ENCODE measurements at regions not wholly inside any gene's neighbourhood (a gene's known extent, or its start where the extent isn't known, plus 50 kb on each side); places are given as distances from the start of the nearest gene placed in this dataset.
"Not testable (repeated sequence)": the region's sequence is repeated elsewhere in the genome, so short reads cannot be mapped to it uniquely, and the experiment has no call there.

- Histone ChIP-seq H3K36me3 (ENCODE audit: control insufficient read depth in 2 of 3, insufficient read depth in 3 of 3, low read length in 3 of 3) (no peaks in the 10 kb centered on the region), H3K9me3 (ENCODE audit: control insufficient read depth in 2 of 3, insufficient read depth in 1 of 3, low read length in 3 of 3) (no peaks in the 10 kb centered on the region), H3K27ac (ENCODE audit: low read depth in 2 of 2, low read length in 2 of 2) (no peak overlapping the region), H3K9ac (ENCODE audit: low read length in 3 of 3) (no peak overlapping the region), H3K4me3 (ENCODE audit: low read length in 3 of 3) (no peak overlapping the region), H3K4me1 (ENCODE audit: control insufficient read depth in 2 of 3, insufficient read depth in 2 of 3, low read depth in 1 of 3, low read length in 3 of 3) (no peaks in the 10 kb centered on the region), H3K27me3 (ENCODE audit: control insufficient read depth, insufficient read depth, low read length) (no peaks in the 10 kb centered on the region)
- TF ChIP-seq CTCF (IDR thresholded peaks at IDR 0.05; ENCODE audit: borderline replicate concordance, extremely low read depth, insufficient read depth): no peak
- intact Hi-C loops (cut with DNase I): no loop called here
- FAIRE-seq (no peak), DNase-seq (no peak)
Observed at GRCh38 chr1:99553301-99553700, 92.6 kb upstream of the PALMD start.

- H3K36me3 ChIP-seq (ENCODE audit: control insufficient read depth in 2 of 3, insufficient read depth in 3 of 3, low read length in 3 of 3); H3K4me3 ChIP-seq (ENCODE audit: low read length in 3 of 3); intact Hi-C loops (cut with DNase I); FAIRE-seq; H3K9me3 ChIP-seq (ENCODE audit: control insufficient read depth in 2 of 3, insufficient read depth in 1 of 3, low read length in 3 of 3); H3K9ac ChIP-seq (ENCODE audit: low read length in 3 of 3); H3K4me1 ChIP-seq (ENCODE audit: control insufficient read depth in 2 of 3, insufficient read depth in 2 of 3, low read depth in 1 of 3, low read length in 3 of 3); H3K27me3 ChIP-seq (ENCODE audit: control insufficient read depth, insufficient read depth, low read length); H3K27ac ChIP-seq (ENCODE audit: low read depth in 2 of 2, low read length in 2 of 2): not testable (repeated sequence)
- DNase-seq: peak in 2 of 5 donors; percentile 23 to 53
Observed at GRCh38 chr1:99553819-99554218, 92.1 kb upstream of the PALMD start.

- no peaks in the 10 kb centered on the region for H3K27me3 ChIP-seq (ENCODE audit: control insufficient read depth, insufficient read depth, low read length)
- no peaks in the 10 kb centered on the region for H3K9me3 ChIP-seq (ENCODE audit: control insufficient read depth in 2 of 3, insufficient read depth in 1 of 3, low read length in 3 of 3)
- H3K4me1 ChIP-seq (ENCODE audit: control insufficient read depth in 2 of 3, insufficient read depth in 2 of 3, low read depth in 1 of 3, low read length in 3 of 3): no peaks in the 10 kb centered on the region
- no peak overlapping the region for H3K27ac ChIP-seq (ENCODE audit: low read depth in 2 of 2, low read length in 2 of 2)
- no peak for TF ChIP-seq CTCF (IDR thresholded peaks at IDR 0.05; ENCODE audit: borderline replicate concordance, extremely low read depth, insufficient read depth)
- H3K9ac ChIP-seq (ENCODE audit: low read length in 3 of 3): no peak overlapping the region
- intact Hi-C loops (cut with DNase I): no loop called here
- no peaks in the 10 kb centered on the region for H3K36me3 ChIP-seq (ENCODE audit: control insufficient read depth in 2 of 3, insufficient read depth in 3 of 3, low read length in 3 of 3)
- DNase-seq: no peak
- no peak overlapping the region for H3K4me3 ChIP-seq (ENCODE audit: low read length in 3 of 3)
- no peak for FAIRE-seq
Observed at GRCh38 chr1:99554727-99555126, 91.2 kb upstream of the PALMD start.

GRCh38 chr1:99557546-99558202 is 88.2 kb upstream of the PALMD start:
- Histone ChIP-seq H3K9ac (ENCODE audit: low read length in 3 of 3) (no peak overlapping the region), H3K9me3 (ENCODE audit: control insufficient read depth in 2 of 3, insufficient read depth in 1 of 3, low read length in 3 of 3) (no peaks in the 10 kb centered on the region), H3K36me3 (ENCODE audit: control insufficient read depth in 2 of 3, insufficient read depth in 3 of 3, low read length in 3 of 3) (no peaks in the 10 kb centered on the region), H3K27me3 (ENCODE audit: control insufficient read depth, insufficient read depth, low read length) (no peaks in the 10 kb centered on the region), H3K4me1 (ENCODE audit: control insufficient read depth in 2 of 3, insufficient read depth in 2 of 3, low read depth in 1 of 3, low read length in 3 of 3) (no peaks in the 10 kb centered on the region), H3K4me3 (ENCODE audit: low read length in 3 of 3) (no peak overlapping the region), H3K27ac (ENCODE audit: low read depth in 2 of 2, low read length in 2 of 2) (no peak overlapping the region)
- intact Hi-C loops (cut with DNase I): no loop called here
- no peak for DNase-seq
- FAIRE-seq: no peak
- TF ChIP-seq CTCF (IDR thresholded peaks at IDR 0.05; ENCODE audit: borderline replicate concordance, extremely low read depth, insufficient read depth): no peak

Data from kidney (tissue), 13 donors.